Tibial nerve (tissue), 4 donors: ENCODE measurements at regions not wholly inside any gene's neighbourhood (a gene's known extent, or its start where the extent isn't known, plus 50 kb on each side); places are given as distances from the start of the nearest gene placed in this dataset.
"Not testable (repeated sequence)": the region's sequence is repeated elsewhere in the genome, so short reads cannot be mapped to it uniquely, and the experiment has no call there.

Source experiments
- EP300 ChIP-seq, 2 donors: sonication (generic); formaldehyde crosslinking; IDR thresholded peaks; one replicate each; pipeline ENCODE4 v1.6.1; 2017; ENCODE audit warnings: antibody characterized with exemption in 2 of 2, mild to moderate bottlenecking in 1 of 2
- POLR2A ChIP-seq, 2 donors: fragments of 450-650 bp; IDR thresholded peaks; one replicate each; pipeline ENCODE4 v1.6.1; 2017; ENCODE audit warnings: antibody characterized with exemption in 2 of 2, mild to moderate bottlenecking in 2 of 2, moderate library complexity in 2 of 2
- TF ChIP-seq, protein P1 (sequence below), 5 experiments: fragments of 200-600 bp in 3 of 5; fragments of 450-650 bp in 2 of 5; sonication (generic) in 3 of 5; IDR thresholded peaks; one replicate each; pipeline ENCODE4 v1.5.1; 2016 to 2019; ENCODE audit warnings: antibody characterized with exemption in 5 of 5, mild to moderate bottlenecking in 3 of 5, moderate library complexity in 2 of 5

DNA sequence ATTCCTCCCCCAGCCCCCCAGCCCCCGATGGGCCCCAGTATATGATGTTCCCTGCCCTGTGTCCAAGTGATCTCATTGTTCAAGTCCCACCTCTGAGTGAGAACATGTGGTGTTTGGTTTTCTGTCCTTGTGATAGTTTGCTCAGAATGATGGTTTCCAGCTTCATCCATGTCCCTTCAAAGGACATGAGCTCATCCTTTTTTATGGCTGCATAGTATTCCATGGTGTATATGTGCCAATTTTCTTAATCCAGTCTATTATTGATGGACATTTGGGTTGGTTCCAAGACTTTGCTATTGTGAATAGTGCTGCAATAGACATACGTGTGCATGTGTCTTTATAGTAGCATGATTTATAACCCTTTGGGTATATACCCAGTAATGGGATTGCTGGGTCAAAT is 495.3 kb downstream of the OMA1 start:
- TF ChIP-seq POLR2A, EP300 (IDR thresholded peaks at IDR 0.05): not testable (repeated sequence)
- TF ChIP-seq, protein P1, sequence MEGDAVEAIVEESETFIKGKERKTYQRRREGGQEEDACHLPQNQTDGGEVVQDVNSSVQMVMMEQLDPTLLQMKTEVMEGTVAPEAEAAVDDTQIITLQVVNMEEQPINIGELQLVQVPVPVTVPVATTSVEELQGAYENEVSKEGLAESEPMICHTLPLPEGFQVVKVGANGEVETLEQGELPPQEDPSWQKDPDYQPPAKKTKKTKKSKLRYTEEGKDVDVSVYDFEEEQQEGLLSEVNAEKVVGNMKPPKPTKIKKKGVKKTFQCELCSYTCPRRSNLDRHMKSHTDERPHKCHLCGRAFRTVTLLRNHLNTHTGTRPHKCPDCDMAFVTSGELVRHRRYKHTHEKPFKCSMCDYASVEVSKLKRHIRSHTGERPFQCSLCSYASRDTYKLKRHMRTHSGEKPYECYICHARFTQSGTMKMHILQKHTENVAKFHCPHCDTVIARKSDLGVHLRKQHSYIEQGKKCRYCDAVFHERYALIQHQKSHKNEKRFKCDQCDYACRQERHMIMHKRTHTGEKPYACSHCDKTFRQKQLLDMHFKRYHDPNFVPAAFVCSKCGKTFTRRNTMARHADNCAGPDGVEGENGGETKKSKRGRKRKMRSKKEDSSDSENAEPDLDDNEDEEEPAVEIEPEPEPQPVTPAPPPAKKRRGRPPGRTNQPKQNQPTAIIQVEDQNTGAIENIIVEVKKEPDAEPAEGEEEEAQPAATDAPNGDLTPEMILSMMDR (IDR thresholded peaks at IDR 0.05) = not testable (repeated sequence)
